Ascending aorta (tissue), 2 donors: ENCODE measurements at regions not wholly inside any gene's neighbourhood (a gene's known extent, or its start where the extent isn't known, plus 50 kb on each side); places are given as distances from the start of the nearest gene placed in this dataset.

Experiments
- DNase-seq, 2 donors: peaks; one replicate each; pipeline ENCODE4 v3.0.0-alpha.2; 2019; ENCODE audit warnings: low spot score in 2 of 2
- H3K27ac ChIP-seq, 2 donors: fragments of 200-600 bp; sonication (generic); one replicate each; pipeline ENCODE4 v1.5.1; 2016 to 2017; ENCODE audit warnings: mild to moderate bottlenecking in 1 of 2
- H3K27me3 ChIP-seq: fragments of 200-600 bp; sonication (generic); one replicate; pipeline ENCODE4 v1.5.1; 2017
- H3K36me3 ChIP-seq, 2 donors: fragments of 200-600 bp; sonication (generic); one replicate each; pipeline ENCODE4 v1.5.1; 2016
- H3K4me1 ChIP-seq, 2 donors: fragments of 200-600 bp; sonication (generic); one replicate each; pipeline ENCODE4 v1.5.1; 2016 to 2017; ENCODE audit warnings: mild to moderate bottlenecking in 1 of 2
- H3K4me3 ChIP-seq, 2 donors: fragments of 200-600 bp; sonication (generic); one replicate each; pipeline ENCODE4 v1.5.1; 2016 to 2017; ENCODE audit warnings: mild to moderate bottlenecking in 1 of 2
- H3K9me3 ChIP-seq, 2 donors: fragments of 200-600 bp; sonication (generic); one replicate each; pipeline ENCODE4 v1.5.1; 2016
- intact Hi-C: fragments of 100-400 bp; cut with DNase I; formaldehyde crosslinking; loops from one replicate; pipeline ENCODE4 v1.15.1; 2023
- TF ChIP-seq, protein P1 (sequence below), 3 experiments: fragments of 200-600 bp in 2 of 3; fragments of 450-650 bp in 1 of 3; sonication (generic) in 2 of 3; IDR thresholded peaks; one replicate each; pipeline ENCODE4 v1.5.1; 2016 to 2019; ENCODE audit warnings: antibody characterized with exemption in 3 of 3, mild to moderate bottlenecking in 1 of 3, moderate library complexity in 1 of 3

DNA sequence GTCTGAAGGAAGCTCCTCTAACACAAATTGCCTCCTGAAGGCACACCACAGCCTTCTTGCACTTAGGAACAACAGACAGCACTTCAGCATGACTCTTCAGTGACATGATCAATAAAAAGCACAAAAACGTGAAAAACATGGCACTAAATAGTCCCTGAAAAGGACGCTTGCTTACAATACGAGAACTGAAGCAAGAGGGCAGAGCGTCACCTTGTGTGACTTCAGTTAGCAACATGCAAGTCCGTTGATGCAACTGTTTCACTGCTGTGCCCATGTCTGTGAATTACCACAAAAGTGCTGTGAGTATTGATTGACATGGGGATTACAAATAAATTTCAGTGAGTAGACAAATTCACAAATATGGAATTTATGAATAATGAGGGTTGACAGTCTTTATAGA lies 219.9 kb upstream of the GAS1 start:
- no peak for DNase-seq
- TF ChIP-seq, protein P1, sequence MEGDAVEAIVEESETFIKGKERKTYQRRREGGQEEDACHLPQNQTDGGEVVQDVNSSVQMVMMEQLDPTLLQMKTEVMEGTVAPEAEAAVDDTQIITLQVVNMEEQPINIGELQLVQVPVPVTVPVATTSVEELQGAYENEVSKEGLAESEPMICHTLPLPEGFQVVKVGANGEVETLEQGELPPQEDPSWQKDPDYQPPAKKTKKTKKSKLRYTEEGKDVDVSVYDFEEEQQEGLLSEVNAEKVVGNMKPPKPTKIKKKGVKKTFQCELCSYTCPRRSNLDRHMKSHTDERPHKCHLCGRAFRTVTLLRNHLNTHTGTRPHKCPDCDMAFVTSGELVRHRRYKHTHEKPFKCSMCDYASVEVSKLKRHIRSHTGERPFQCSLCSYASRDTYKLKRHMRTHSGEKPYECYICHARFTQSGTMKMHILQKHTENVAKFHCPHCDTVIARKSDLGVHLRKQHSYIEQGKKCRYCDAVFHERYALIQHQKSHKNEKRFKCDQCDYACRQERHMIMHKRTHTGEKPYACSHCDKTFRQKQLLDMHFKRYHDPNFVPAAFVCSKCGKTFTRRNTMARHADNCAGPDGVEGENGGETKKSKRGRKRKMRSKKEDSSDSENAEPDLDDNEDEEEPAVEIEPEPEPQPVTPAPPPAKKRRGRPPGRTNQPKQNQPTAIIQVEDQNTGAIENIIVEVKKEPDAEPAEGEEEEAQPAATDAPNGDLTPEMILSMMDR (IDR thresholded peaks at IDR 0.05) = no peak
- H3K27me3 ChIP-seq = no peaks in the 10 kb centered on the region
- no peak overlapping the region for H3K27ac ChIP-seq
- no peaks in the 10 kb centered on the region for H3K9me3 ChIP-seq
- H3K4me3 ChIP-seq = no peak overlapping the region
- intact Hi-C loops = no loop called here
- no peaks in the 10 kb centered on the region for H3K36me3 ChIP-seq
- no peaks in the 10 kb centered on the region for H3K4me1 ChIP-seq

DNA sequence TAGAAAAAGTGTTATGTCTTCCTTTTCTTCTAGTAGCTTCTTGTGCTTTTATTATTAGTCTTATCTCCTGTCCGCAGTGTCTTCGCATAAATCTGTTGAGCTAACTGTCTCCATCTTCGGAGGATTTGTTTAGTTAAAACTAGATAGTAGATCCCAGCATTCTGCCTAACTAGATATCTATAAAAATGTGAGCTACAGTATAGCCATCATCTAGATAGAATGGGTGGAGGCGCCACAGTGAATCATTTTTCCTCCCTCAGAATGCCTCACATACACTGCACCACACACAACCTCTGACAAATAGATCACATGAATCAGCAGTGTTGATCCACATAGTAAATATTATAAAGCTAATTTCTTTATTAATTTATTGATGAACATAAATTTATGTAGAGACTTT lies 220.3 kb upstream of the GAS1 start:
- TF ChIP-seq, protein P1 (IDR thresholded peaks at IDR 0.05) = no peak
- no peak overlapping the region for H3K27ac ChIP-seq
- H3K27me3 ChIP-seq = no peaks in the 10 kb centered on the region
- H3K4me1 ChIP-seq = no peaks in the 10 kb centered on the region
- no peaks in the 10 kb centered on the region for H3K9me3 ChIP-seq
- H3K4me3 ChIP-seq = no peak overlapping the region
- no peak for DNase-seq
- no peaks in the 10 kb centered on the region for H3K36me3 ChIP-seq
- intact Hi-C loops = no loop called here

DNA sequence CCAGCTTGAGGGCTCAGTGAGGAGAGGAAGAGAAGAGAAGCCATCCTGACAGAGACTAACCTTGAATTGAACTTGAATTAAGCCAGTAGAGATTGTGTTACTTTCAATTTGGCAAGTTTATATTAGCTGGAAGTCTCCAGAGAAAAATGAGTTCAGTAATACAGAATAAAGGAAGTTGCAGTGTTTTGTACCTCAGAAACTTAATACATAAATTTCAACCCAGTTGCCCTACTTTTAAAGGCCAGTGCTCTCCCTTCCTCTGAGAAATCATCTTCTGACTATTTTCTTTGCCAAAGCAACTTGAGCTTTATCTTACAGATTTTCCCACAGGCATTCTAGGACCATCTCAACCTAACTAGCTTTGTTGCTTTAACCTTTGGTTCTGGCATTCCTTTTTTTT lies 231.0 kb upstream of the GAS1 start:
- Histone ChIP-seq H3K4me1 (no peaks in the 10 kb centered on the region), H3K9me3 (peaks cover 0 to 8% of the 10 kb centered on the region in 2 donors), H3K27me3 (no peaks in the 10 kb centered on the region), H3K36me3 (no peaks in the 10 kb centered on the region), H3K27ac (no peak overlapping the region), H3K4me3 (no peak overlapping the region)
- no peak for DNase-seq
- TF ChIP-seq, protein P1 (IDR thresholded peaks at IDR 0.05) = no peak
- intact Hi-C loops = no loop called here

DNA sequence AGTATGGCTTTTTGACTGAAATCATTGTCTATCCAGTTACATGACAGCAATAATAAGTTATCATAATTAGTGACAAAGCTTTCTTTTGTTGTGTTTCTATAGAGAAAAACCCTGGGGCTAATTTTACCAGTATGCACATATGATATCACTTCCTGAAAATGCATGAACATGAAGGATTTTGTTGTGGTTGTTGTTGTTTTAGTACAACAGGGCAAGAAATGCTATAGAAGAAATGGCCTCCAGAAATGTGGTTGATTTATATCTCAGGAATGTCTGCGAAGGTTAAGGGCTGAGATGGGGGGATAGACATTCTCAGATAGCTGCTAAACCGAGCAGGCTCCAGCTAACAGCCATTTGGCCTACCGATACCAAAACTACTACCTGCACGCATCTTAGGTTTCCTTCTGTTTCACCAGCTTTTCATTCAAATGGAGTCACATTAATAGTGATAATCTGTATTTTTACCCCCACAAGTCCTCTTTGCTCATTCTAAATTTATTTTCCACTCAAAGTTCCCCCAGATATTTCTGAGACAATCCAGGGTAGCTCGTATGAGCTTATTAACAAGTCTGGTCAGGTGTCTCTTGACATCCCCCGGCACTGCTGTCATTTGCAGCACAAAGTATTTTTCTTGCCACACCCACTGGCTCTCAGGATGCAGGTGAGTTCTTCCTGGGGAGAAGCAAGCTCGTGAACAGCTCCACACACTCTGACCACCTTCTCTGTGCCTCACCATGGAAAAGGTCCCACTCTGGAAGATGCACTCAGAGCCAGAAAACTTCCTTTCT lies 232.4 kb upstream of the GAS1 start:
- H3K36me3 ChIP-seq = no peaks in the 10 kb centered on the region
- H3K9me3 ChIP-seq = peaks cover 0 to 8% of the 10 kb centered on the region in 2 donors
- H3K4me1 ChIP-seq = no peaks in the 10 kb centered on the region
- H3K27ac ChIP-seq = no peak overlapping the region
- TF ChIP-seq, protein P1 (IDR thresholded peaks at IDR 0.05) = no peak
- no peak overlapping the region for H3K4me3 ChIP-seq
- no peak for DNase-seq
- intact Hi-C loops = no loop called here
- no peaks in the 10 kb centered on the region for H3K27me3 ChIP-seq

DNA sequence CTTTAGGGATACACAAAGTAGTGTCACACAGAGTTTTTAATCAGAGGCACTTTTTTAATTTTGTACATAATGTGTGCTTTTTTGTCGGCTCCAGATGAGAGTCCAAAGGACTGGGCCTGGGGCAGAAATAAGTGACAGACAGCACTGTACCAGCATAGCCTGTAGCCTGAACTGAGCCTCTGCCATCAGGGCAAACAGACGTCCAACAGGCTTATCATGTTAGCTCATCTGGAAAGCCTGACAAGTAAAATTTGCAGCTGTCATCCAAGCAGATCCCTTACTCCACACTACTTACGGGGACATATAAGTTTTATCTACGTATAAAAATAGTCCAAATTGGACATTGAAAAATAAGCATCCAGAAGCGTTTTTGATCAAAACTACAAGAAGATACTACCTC lies 233.1 kb upstream of the GAS1 start:
- no peak for DNase-seq
- intact Hi-C loops = no loop called here
- Histone ChIP-seq H3K27ac (no peak overlapping the region), H3K27me3 (no peaks in the 10 kb centered on the region), H3K36me3 (no peaks in the 10 kb centered on the region), H3K9me3 (peaks cover 0 to 8% of the 10 kb centered on the region in 2 donors), H3K4me3 (no peak overlapping the region), H3K4me1 (no peaks in the 10 kb centered on the region)
- TF ChIP-seq, protein P1 (IDR thresholded peaks at IDR 0.05) = no peak
